ENCODE measurements at regions not wholly inside any gene's neighbourhood (a gene's known extent, or its start where the extent isn't known, plus 50 kb on each side); places are given as distances from the start of the nearest gene placed in this dataset.

DNA sequence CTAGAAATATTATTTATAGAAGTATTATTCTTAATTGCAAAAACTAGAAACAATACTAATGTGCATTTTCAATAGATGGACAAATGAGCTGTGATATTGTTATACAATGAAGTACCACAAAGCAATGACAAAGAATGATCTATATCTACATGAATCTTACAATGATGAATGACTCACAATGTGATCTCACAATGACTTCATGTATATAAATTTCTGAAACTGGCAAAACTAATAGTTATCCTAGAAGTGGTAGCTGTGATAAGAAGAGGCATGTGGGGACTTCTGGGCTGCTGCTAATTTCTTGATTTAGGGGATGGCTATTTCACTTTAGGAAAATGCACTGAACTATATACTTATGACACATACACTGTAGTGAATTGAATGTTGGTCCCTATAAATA is 396.0 kb upstream of the ZNF608 start:
- dilution Hi-C loops (cut with MboI; ENCODE audit: extremely low pct_ligation_motif_present, low sequenced_read_pairs) = no loop called here
- TF ChIP-seq EZH2 (IDR thresholded peaks at IDR 0.05; ENCODE audit: borderline replicate concordance, low read depth, low read length, severe bottlenecking) (no peak), POLR2A (IDR thresholded peaks at IDR 0.05; ENCODE audit: low read depth, low read length) (no peak), GATA2 (IDR thresholded peaks at IDR 0.05; ENCODE audit: insufficient read depth, insufficient read length, low read depth, low read length) (peak; percentile 63), JUN (IDR thresholded peaks at IDR 0.05; ENCODE audit: borderline replicate concordance, insufficient read depth, insufficient read length, low read depth) (peak; percentile 59), FOS (IDR thresholded peaks at IDR 0.05; ENCODE audit: borderline replicate concordance, insufficient read depth, low read length) (peak; percentile 65)
- intact Hi-C loops (cut with micrococcal nuclease) = no loop called here
- DNase-seq (ENCODE audit: low read depth, low spot score) (peak; percentile 50), FAIRE-seq (peak; percentile 73)
- no peak overlapping the region for H3K9ac ChIP-seq (replicated peaks; ENCODE audit: extremely low read depth, insufficient read depth, low read length)
- H3K27me3 ChIP-seq (ENCODE audit: control insufficient read depth in 2 of 2, insufficient read depth in 2 of 2, low read length in 2 of 2) = no peaks in the 10 kb centered on the region
- H3K9me1 ChIP-seq (replicated peaks; ENCODE audit: control insufficient read depth, extremely low read depth, insufficient read depth, low read length) = no peaks in the 10 kb centered on the region
- no TSS peak for BruUV-seq (replicated peaks)
- no peak overlapping the region for H3K27ac ChIP-seq (ENCODE audit: insufficient read depth, low read depth, low read length)
- H3K4me2 ChIP-seq (ENCODE audit: insufficient read depth, low read length) = no peak overlapping the region
- H3K79me2 ChIP-seq (ENCODE audit: control insufficient read depth, insufficient read depth, low read length) = no peaks in the 10 kb centered on the region
- H3K4me1 ChIP-seq (ENCODE audit: control insufficient read depth, extremely low read depth, insufficient read depth, low read length) = no peaks in the 10 kb centered on the region
- H3K36me3 ChIP-seq (ENCODE audit: control insufficient read depth in 2 of 2, extremely low read depth in 1 of 2, insufficient read depth in 2 of 2, low read length in 2 of 2) = no peaks in the 10 kb centered on the region
- ChIA-PET CTCF (interaction anchor here (0.8 kb wide), 1 partner anchor 266 kb away, joined by 3 read pairs; no protein-coding TSS in a partner anchor), POLR2A (no interaction called here)
- H3K9me3 ChIP-seq (replicated peaks; ENCODE audit: control insufficient read depth, insufficient read depth, low read length) = no peaks in the 10 kb centered on the region
- H3K4me3 ChIP-seq (replicated peaks in 1 of 3; ENCODE audit: insufficient read depth in 1 of 3, low read depth in 1 of 3, low read length in 3 of 3) = no peak overlapping the region
- H2AFZ ChIP-seq (ENCODE audit: low read depth, low read length) = no peak overlapping the region
- H4K20me1 ChIP-seq (replicated peaks; ENCODE audit: control insufficient read depth, extremely low read depth, insufficient read depth, low read length) = no peaks in the 10 kb centered on the region

DNA sequence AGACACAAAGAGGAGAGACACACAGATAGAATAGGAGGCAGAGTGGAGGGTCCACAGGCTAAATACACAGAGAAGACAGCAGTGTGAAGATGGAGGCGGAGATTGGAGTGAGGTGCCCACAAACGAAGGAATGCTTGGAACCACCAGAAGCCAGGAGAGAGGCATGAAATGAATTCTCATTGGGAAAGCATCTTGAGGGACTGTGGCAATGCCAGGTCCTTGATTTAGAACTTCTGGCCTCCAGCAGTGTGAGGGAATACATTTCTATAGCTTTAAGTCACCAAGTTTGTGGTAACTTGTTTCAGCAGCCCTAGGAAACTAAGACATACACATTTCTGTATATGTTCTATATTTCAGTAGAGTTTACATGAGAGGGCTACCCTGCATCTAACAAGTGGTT is 396.6 kb upstream of the ZNF608 start:
- H2AFZ ChIP-seq (ENCODE audit: low read depth, low read length) = no peak overlapping the region
- H3K9me1 ChIP-seq (replicated peaks; ENCODE audit: control insufficient read depth, extremely low read depth, insufficient read depth, low read length) = no peaks in the 10 kb centered on the region
- H3K79me2 ChIP-seq (ENCODE audit: control insufficient read depth, insufficient read depth, low read length) = no peaks in the 10 kb centered on the region
- H3K36me3 ChIP-seq (ENCODE audit: control insufficient read depth in 2 of 2, extremely low read depth in 1 of 2, insufficient read depth in 2 of 2, low read length in 2 of 2) = no peaks in the 10 kb centered on the region
- H3K4me1 ChIP-seq (ENCODE audit: control insufficient read depth, extremely low read depth, insufficient read depth, low read length) = no peaks in the 10 kb centered on the region
- FAIRE-seq = no peak
- H4K20me1 ChIP-seq (replicated peaks; ENCODE audit: control insufficient read depth, extremely low read depth, insufficient read depth, low read length) = no peaks in the 10 kb centered on the region
- ChIA-PET POLR2A (no interaction called here), CTCF (interaction anchor here (0.8 kb wide), 1 partner anchor 265 kb away, joined by 3 read pairs; no protein-coding TSS in a partner anchor)
- TF ChIP-seq FOS (IDR thresholded peaks at IDR 0.05; ENCODE audit: borderline replicate concordance, insufficient read depth, low read length) (no peak), MYC (IDR thresholded peaks at IDR 0.05; ENCODE audit: low read depth, low read length) (no peak)
- TF ChIP-seq, protein P1, sequence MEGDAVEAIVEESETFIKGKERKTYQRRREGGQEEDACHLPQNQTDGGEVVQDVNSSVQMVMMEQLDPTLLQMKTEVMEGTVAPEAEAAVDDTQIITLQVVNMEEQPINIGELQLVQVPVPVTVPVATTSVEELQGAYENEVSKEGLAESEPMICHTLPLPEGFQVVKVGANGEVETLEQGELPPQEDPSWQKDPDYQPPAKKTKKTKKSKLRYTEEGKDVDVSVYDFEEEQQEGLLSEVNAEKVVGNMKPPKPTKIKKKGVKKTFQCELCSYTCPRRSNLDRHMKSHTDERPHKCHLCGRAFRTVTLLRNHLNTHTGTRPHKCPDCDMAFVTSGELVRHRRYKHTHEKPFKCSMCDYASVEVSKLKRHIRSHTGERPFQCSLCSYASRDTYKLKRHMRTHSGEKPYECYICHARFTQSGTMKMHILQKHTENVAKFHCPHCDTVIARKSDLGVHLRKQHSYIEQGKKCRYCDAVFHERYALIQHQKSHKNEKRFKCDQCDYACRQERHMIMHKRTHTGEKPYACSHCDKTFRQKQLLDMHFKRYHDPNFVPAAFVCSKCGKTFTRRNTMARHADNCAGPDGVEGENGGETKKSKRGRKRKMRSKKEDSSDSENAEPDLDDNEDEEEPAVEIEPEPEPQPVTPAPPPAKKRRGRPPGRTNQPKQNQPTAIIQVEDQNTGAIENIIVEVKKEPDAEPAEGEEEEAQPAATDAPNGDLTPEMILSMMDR (IDR thresholded peaks at IDR 0.05; ENCODE audit: extremely low read depth in 1 of 2, insufficient read depth in 1 of 2, low read depth in 1 of 2, low read length in 2 of 2) = no peak
- H3K9ac ChIP-seq (replicated peaks; ENCODE audit: extremely low read depth, insufficient read depth, low read length) = no peak overlapping the region
- no TSS peak for BruUV-seq (replicated peaks)
- H3K27ac ChIP-seq (ENCODE audit: insufficient read depth, low read depth, low read length) = no peak overlapping the region
- intact Hi-C loops (cut with micrococcal nuclease) (no loop called here), dilution Hi-C loops (cut with MboI; ENCODE audit: extremely low pct_ligation_motif_present, low sequenced_read_pairs) (no loop called here)
- no peak for DNase-seq (ENCODE audit: low read depth, low spot score)
- no peak overlapping the region for H3K4me3 ChIP-seq (replicated peaks in 1 of 3; ENCODE audit: insufficient read depth in 1 of 3, low read depth in 1 of 3, low read length in 3 of 3)
- H3K4me2 ChIP-seq (ENCODE audit: insufficient read depth, low read length) = no peak overlapping the region
- no peaks in the 10 kb centered on the region for H3K9me3 ChIP-seq (replicated peaks; ENCODE audit: control insufficient read depth, insufficient read depth, low read length)
- no peaks in the 10 kb centered on the region for H3K27me3 ChIP-seq (ENCODE audit: control insufficient read depth in 2 of 2, insufficient read depth in 2 of 2, low read length in 2 of 2)

All from endothelial cell of umbilical vein (primary cell).